GM18907 (cell line): ENCODE measurements at regions not wholly inside any gene's neighbourhood (a gene's known extent, or its start where the extent isn't known, plus 50 kb on each side); places are given as distances from the start of the nearest gene placed in this dataset.
A peak's percentile ranks its signal among the peaks of the same experiment; 100 is the strongest.

Experiments
- ATAC-seq: cut with Tn5 transposase; IDR thresholded peaks from one replicate; pipeline ENCODE4 v1.9.1; 2021; ENCODE audit warnings: mild to moderate bottlenecking, moderate library complexity; ENCODE audit not compliant: unreplicated experiment

- ATAC-seq, result no peak
Measured at GRCh38 chr5:124997186-124997893, 250.9 kb upstream of the ZNF608 start.

- no peak for ATAC-seq
Measured at GRCh38 chr5:124998520-124998919, 252.1 kb upstream of the ZNF608 start.

- ATAC-seq, result peak; percentile 26
Measured at GRCh38 chr5:125002727-125003598, 256.5 kb upstream of the ZNF608 start.

DNA sequence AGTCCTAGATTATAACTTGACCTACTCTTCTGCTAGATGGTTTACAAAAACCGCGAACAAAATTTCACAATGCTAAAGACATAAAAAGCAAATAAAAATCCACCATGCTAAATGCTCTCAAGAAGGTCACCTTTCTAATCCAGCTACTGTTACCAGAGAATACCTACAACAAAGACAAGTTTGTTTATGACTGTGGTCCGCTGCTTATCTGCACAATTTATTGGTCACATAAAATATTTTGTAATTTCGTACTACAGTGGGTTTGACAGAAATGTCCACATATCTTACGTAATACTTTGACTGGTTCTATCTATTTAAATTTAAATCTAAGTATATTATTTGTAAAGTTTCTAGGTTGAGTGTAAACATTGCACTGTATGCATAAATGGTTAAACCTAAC, 257.6 kb upstream of the ZNF608 start:
- ATAC-seq, result no peak

- ATAC-seq, result peak; percentile 62
Measured at GRCh38 chr5:125005266-125005665, 258.8 kb upstream of the ZNF608 start.

DNA sequence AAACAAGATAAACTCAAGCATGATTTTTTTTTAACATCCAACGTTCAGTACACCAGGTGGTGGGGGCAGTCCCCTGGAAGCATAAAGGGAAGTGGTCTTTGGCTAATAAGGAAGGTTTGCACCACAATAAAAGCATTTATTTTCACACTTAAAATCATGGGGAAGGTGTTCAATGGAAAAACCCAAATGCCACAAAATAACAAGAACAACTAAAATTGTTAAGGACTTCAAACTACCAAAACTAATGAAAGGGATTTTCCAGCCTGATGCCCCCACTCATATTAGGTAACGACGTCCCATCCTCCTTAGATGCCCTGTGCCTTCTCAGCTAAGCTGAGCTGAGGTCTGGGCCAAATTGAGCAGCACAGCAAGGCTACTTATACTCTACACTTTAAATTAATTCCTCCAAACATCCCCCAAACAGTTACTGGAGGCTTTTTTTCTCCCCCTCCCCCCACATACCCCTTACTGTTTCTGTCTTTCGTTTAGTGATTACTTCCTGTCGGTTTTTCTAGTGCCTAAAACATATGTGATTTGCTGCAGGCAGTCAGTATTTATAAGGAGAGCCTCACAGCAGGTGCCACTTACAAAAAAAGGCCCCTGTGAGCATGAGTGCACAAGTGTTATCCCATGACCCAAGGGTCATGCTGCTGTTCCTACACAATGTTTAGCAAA, 259.7 kb upstream of the ZNF608 start:
- ATAC-seq, result peak; percentile 72

DNA sequence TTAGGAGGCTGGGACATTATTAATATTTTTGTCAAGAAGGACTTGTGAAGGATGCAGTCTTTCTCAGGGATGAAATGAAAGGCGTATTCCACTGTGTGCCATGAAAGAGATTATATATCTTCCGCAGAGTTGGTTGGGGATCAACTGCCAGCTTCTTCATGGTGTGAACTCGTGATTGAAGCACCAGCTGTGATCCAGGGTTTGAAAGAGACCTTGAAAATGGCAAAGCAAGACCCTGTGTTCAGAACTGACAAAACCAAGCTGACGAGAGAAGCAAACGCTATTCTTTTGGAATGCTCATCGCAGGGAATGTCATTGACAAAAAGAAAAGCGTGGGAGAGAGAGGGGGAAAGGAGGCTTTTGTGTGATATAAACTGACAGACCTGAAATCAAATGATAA, 263.9 kb upstream of the ZNF608 start:
- no peak for ATAC-seq

DNA sequence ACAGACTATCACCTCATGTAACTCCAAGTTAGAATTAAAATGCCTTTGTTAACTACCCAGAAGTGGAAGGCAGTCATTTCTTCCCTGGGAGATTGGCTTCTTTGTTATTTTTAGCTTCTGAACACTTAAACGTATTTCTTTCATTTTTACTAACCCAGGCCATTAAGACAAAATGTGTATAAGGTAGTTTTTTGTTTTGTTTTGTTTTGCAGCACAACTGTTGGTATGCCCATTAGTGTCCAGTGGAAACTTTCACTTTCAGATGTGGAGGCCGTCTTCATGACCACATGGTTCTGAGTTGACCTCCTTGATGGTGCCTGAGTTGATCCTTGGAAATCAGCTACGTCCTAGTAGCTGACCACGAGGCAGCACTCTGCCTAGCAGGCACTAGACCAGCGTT, 264.6 kb upstream of the ZNF608 start:
- ATAC-seq, result peak; percentile 56

GRCh38 chr5:125011419-125011818, 265.0 kb upstream of the ZNF608 start:
- ATAC-seq, result peak; percentile 4

DNA sequence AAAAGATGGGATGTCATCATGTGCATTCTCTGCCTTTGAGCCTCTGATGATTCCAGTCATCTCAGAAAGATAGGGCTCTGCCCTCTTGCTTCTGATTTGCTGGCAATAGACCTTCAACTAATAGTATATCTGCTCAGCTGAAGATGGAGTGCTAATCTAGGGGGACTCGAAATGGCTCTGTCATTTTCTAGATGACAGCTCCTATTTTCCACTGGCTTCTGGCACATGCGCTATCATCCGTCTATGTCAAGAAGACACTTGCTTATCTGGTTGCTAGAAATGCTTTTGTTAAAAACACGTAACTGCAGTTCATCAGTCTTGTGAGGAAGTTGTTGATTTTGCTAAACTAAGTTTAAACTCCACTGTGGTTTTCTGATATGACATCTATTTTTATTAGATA, 265.5 kb upstream of the ZNF608 start:
- ATAC-seq, result no peak

DNA sequence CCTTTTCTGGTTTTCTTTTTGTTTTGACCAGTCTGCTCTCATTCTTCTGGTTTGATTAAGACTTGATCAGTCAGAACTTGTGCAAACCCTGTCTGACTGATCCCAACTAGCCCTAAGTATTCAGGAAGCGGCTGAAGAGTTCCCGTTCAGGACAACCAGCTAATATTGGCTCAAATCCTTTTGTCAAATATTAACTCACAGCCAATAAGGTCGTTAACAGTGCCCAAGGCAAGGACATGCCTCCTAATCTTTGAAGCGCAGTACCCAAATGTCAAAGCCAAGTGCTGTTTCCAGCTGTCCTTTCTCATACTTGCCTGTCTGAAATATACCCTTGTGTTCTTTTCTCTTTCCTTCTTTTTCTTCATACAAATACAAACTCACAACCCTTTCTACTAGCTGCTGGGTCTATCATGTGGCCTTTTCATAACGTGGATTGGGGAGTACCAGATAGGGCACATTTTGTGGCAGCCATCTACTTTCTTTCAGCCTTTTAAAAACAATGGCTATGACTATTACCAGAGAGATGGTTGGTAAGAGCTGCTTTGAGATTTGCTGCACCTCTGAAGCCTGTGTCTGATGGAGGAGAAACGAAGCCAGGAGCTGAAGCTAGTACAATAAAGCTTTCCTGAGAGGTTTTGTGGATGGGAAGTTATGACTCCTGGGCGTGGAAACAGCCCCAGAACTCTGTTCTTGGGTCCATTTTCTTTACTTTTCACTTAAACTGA, 266.4 kb upstream of the ZNF608 start:
- no peak for ATAC-seq

GRCh38 chr5:125014202-125014601, 267.8 kb upstream of the ZNF608 start:
- no peak for ATAC-seq

DNA sequence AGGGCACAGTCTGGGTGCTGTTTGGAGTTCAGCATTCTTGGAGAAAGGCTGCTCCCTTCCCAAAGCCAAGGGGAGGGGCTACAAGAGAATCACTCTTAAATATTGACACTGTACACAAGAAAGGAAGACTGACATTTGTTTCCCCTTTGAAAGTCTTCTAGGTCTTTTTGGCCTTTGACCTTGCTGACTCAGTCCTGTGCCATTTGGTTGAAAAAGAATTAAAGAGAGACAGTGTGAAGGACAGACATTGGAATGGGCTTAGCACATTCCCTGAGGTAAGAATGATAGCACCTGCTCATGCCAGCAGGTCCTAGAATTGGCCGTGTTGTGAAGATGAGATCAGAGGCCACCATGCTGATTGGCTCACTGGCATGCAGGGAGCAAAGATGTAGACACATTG, 271.4 kb upstream of the ZNF608 start:
- ATAC-seq, result no peak

- no peak for ATAC-seq
Measured at GRCh38 chr5:125023673-125024072, 277.2 kb upstream of the ZNF608 start.

DNA sequence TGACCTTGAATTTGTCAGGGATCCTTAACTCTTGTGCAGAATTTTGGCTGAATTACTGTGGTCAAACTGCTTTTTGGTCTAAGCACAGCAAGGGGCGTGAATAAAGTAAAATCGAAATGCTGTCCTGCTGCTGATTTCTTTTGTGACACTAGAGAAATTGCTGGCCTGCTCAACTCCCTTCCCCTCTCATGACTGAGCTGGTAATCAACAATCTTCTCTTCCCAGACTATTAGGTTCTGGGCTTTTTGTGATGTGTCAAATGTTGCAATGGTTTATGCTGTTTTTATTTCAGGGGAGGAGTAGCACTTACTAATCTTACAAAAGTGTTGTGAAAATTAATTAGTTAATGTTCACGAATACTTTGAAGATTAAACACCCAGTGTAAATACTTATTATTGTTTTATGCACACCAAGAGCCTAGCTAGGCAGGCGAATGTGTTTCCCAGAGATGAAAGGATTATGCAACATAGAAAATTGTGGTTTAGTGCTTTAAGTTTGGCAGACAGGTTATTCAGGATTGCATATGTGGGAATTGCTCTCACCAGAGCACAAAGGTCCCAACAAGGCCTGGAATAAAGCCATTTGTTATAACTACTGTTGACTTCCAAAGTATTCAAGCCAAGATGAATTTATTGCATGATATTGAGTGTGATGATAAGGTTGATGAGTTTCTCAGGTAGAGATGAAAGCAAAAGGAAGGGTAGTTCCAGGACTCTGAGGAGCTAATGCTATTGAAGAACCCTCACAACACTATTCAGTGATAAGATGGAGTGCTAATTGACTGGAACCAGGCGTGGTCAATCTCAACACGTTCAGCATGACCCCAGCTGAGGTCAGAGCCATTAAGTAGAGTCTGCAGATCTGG, 280.7 kb upstream of the ZNF608 start:
- ATAC-seq, result no peak

- ATAC-seq, result no peak
Measured at GRCh38 chr5:125032286-125032685, 285.8 kb upstream of the ZNF608 start.

DNA sequence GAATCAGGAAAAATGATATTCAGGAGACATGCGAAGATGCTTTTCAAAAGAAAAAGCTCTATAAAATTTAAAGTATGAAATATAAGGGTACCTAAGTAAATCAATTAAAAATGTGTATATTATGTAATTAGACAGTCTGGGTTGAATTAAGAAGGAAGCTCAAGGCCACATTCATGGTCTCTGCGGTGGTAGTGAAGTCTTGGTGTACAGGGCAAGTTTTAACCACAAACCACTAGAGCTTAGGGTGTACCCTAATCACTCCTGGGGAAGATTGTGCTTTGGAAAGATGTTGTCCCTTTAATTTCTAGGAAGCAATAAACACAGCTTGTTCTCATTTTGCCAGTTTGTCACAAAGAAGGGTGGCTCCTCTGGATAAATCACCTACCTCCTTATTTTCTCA, 287.2 kb upstream of the ZNF608 start:
- ATAC-seq, result no peak

- no peak for ATAC-seq
Measured at GRCh38 chr5:125034331-125034730, 287.9 kb upstream of the ZNF608 start.

DNA sequence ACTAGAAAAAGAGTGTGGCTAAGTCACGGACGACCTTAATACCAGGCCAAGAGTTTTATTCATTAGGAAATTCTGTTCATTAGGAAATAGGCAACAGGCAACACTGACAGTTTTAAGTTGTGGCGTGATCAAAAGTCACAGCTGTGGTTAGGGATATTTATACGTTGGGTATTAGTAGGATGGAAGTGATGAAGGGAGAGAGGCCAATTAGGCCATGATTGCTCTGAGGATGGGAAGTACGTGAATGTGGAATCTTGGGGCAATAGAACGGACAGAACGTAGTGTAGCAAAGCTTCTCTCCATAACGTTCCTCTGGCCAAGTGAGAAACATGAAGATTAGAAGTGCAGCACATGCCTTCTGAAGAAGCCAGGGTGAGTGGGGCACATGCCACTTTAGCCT, 290.1 kb upstream of the ZNF608 start:
- ATAC-seq, result no peak

- no peak for ATAC-seq
Measured at GRCh38 chr5:125037020-125037419, 290.6 kb upstream of the ZNF608 start.
